ENCODE measurements at regions not wholly inside any gene's neighbourhood (a gene's known extent, or its start where the extent isn't known, plus 50 kb on each side); places are given as distances from the start of the nearest gene placed in this dataset.
"Not testable (repeated sequence)": the region's sequence is repeated elsewhere in the genome, so short reads cannot be mapped to it uniquely, and the experiment has no call there.

GRCh38 chr13:81283062-81283461 lies 942.1 kb upstream of the SPRY2 start:
- no peak overlapping the region for H3K4me3 ChIP-seq (ENCODE audit: control insufficient read depth, low read depth, low read length)
- no peak for TF ChIP-seq CTCF (conservative IDR thresholded peaks at IDR 0.05; ENCODE audit: control insufficient read depth, insufficient read depth, low read depth, low read length)

GRCh38 chr13:81275666-81276258 lies 934.8 kb upstream of the SPRY2 start:
- DNase-seq (ENCODE audit: low read depth): no peak
- H3K4me3 ChIP-seq (ENCODE audit: control insufficient read depth, low read depth, low read length): no peak overlapping the region
- TF ChIP-seq CTCF (conservative IDR thresholded peaks at IDR 0.05; ENCODE audit: control insufficient read depth, insufficient read depth, low read depth, low read length): no peak

More at GRCh38 chr13:81283062-81283461, 942.1 kb upstream of the SPRY2 start:
- no peak for DNase-seq (ENCODE audit: low read depth)

- DNase-seq (ENCODE audit: low read depth): no peak
- no peak for TF ChIP-seq CTCF (conservative IDR thresholded peaks at IDR 0.05; ENCODE audit: control insufficient read depth, insufficient read depth, low read depth, low read length)
- H3K4me3 ChIP-seq (ENCODE audit: control insufficient read depth, low read depth, low read length): no peak overlapping the region
These were observed 906.8 kb upstream of the SPRY2 start for GRCh38 chr13:81247711-81248110.

GRCh38 chr13:81246556-81246955 lies 905.6 kb upstream of the SPRY2 start:
- TF ChIP-seq CTCF (conservative IDR thresholded peaks at IDR 0.05; ENCODE audit: control insufficient read depth, insufficient read depth, low read depth, low read length): no peak
- H3K4me3 ChIP-seq (ENCODE audit: control insufficient read depth, low read depth, low read length): no peak overlapping the region
- no peak for DNase-seq (ENCODE audit: low read depth)

- TF ChIP-seq CTCF (conservative IDR thresholded peaks at IDR 0.05; ENCODE audit: control insufficient read depth, insufficient read depth, low read depth, low read length): no peak
- no peak overlapping the region for H3K4me3 ChIP-seq (ENCODE audit: control insufficient read depth, low read depth, low read length)
- no peak for DNase-seq (ENCODE audit: low read depth)
These were observed 903.1 kb upstream of the SPRY2 start for GRCh38 chr13:81244011-81244410.

GRCh38 chr13:81230386-81230785 lies 889.5 kb upstream of the SPRY2 start:
- TF ChIP-seq CTCF (conservative IDR thresholded peaks at IDR 0.05; ENCODE audit: control insufficient read depth, insufficient read depth, low read depth, low read length): no peak
- no peak overlapping the region for H3K4me3 ChIP-seq (ENCODE audit: control insufficient read depth, low read depth, low read length)
- no peak for DNase-seq (ENCODE audit: low read depth)

GRCh38 chr13:81226830-81227229 lies 885.9 kb upstream of the SPRY2 start:
- DNase-seq (ENCODE audit: low read depth); H3K4me3 ChIP-seq (ENCODE audit: control insufficient read depth, low read depth, low read length): not testable (repeated sequence)

Data from fibroblast of mammary gland (primary cell).